Lower lobe of right lung (tissue), 2 donors: ENCODE measurements at regions not wholly inside any gene's neighbourhood (a gene's known extent, or its start where the extent isn't known, plus 50 kb on each side); places are given as distances from the start of the nearest gene placed in this dataset.

Experiments used
- ATAC-seq, 2 donors: fragments of 200-7000 bp; cut with Tn5 transposase; one replicate each; pipeline ENCODE4 v1.9.1; 2020 to 2022; ENCODE audit warnings: mild to moderate bottlenecking in 2 of 2, moderate library complexity in 2 of 2
- DNase-seq: peaks from one replicate; pipeline ENCODE4 v3.0.0-alpha.2; 2020
- H3K27ac ChIP-seq: fragments of 200-600 bp; one replicate; pipeline ENCODE4 v1.8.0; 2022
- H3K27me3 ChIP-seq: fragments of 200-600 bp; one replicate; pipeline ENCODE4 v1.8.0; 2022; ENCODE audit warnings: low read depth
- H3K36me3 ChIP-seq: fragments of 200-600 bp; one replicate; pipeline ENCODE4 v1.8.0; 2022; ENCODE audit warnings: mild to moderate bottlenecking
- H3K4me1 ChIP-seq: fragments of 200-600 bp; one replicate; pipeline ENCODE4 v1.8.0; 2022
- H3K4me3 ChIP-seq: fragments of 200-600 bp; one replicate; pipeline ENCODE4 v1.8.0; 2022; ENCODE audit warnings: mild to moderate bottlenecking
- H3K9me3 ChIP-seq: fragments of 200-600 bp; one replicate; pipeline ENCODE4 v1.8.0; 2022
- intact Hi-C: fragments of 100-400 bp; cut with DNase I; formaldehyde crosslinking; loops from one replicate; pipeline ENCODE4 v1.11.0; 2022
- TF ChIP-seq, protein P1 (sequence below): fragments of 200-600 bp; IDR thresholded peaks from one replicate; pipeline ENCODE4 v1.8.0; 2022; ENCODE audit warnings: antibody characterized with exemption, mild to moderate bottlenecking
- donor health status: DM: no; HTN: yes; CAD: no; lungs with severe emphysema.

DNA sequence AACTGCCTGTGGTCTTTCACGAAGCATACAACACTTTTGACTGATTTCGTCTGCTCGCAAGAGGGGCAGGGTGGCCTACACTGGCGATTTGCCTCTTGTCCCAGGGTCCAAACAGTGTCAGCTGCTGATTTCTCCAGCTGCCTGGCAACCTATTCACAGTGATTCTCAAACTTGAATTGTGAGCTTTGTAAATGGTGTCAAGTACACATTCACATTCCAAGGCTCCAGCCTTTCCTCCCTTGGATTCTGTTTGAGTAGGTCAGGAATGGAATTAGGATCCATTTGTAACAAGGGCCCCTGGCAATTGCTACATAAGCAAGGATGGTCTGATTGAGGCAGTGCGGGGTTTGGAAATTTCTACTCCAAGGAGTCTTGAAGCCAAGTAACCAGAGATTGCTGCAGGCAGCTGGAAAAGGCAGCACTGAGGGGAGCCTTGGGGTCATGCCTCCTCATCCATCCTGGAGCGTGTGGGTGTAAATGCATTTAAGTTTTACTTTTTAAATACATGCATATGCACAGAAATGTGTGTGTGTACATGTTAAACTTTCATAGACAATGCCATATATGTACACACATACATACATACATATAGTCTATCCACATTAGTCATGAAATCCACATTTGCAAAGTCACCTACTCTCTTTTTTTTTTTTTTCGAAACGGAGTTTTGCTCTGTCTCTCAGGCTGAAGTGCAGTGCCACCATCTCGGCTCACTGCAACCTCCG is 86.8 kb upstream of the UXS1 start:
- ATAC-seq (peak; percentile 37 to 55), DNase-seq (no peak)
- Histone ChIP-seq H3K9me3 (no peaks in the 10 kb centered on the region), H3K4me1 (peaks cover 6% of the 10 kb centered on the region), H3K27me3 (no peaks in the 10 kb centered on the region), H3K27ac (no peak overlapping the region), H3K4me3 (no peak overlapping the region), H3K36me3 (no peaks in the 10 kb centered on the region)
- TF ChIP-seq, protein P1, sequence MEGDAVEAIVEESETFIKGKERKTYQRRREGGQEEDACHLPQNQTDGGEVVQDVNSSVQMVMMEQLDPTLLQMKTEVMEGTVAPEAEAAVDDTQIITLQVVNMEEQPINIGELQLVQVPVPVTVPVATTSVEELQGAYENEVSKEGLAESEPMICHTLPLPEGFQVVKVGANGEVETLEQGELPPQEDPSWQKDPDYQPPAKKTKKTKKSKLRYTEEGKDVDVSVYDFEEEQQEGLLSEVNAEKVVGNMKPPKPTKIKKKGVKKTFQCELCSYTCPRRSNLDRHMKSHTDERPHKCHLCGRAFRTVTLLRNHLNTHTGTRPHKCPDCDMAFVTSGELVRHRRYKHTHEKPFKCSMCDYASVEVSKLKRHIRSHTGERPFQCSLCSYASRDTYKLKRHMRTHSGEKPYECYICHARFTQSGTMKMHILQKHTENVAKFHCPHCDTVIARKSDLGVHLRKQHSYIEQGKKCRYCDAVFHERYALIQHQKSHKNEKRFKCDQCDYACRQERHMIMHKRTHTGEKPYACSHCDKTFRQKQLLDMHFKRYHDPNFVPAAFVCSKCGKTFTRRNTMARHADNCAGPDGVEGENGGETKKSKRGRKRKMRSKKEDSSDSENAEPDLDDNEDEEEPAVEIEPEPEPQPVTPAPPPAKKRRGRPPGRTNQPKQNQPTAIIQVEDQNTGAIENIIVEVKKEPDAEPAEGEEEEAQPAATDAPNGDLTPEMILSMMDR, result no peak
- intact Hi-C loops, result no loop called here

DNA sequence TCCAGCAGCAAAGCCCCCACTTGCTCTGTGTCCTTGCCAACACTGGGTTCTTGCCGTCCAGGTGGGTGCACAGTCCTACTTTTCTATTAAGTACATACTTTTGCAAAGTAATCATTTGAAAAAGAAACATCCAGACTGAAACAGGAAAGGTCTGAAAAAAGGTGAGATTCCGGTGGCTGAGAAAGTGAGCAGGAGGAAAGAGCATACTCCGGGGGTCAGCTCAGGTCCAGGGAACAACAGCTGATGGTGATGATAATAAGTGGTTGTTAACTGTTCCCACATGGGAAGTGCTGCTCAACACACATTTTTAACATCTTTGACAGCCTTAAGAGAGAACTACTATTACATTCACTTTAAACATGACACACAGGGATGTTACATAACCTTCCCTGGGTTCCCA is 86.1 kb upstream of the UXS1 start:
- peaks cover 6% of the 10 kb centered on the region for H3K4me1 ChIP-seq
- H3K36me3 ChIP-seq, result no peaks in the 10 kb centered on the region
- no peaks in the 10 kb centered on the region for H3K27me3 ChIP-seq
- ATAC-seq, result peak in 1 of 2 donors; percentile 33
- TF ChIP-seq, protein P1, result no peak
- intact Hi-C loops, result no loop called here
- H3K9me3 ChIP-seq, result no peaks in the 10 kb centered on the region
- no peak overlapping the region for H3K4me3 ChIP-seq
- DNase-seq, result no peak
- H3K27ac ChIP-seq, result no peak overlapping the region

DNA sequence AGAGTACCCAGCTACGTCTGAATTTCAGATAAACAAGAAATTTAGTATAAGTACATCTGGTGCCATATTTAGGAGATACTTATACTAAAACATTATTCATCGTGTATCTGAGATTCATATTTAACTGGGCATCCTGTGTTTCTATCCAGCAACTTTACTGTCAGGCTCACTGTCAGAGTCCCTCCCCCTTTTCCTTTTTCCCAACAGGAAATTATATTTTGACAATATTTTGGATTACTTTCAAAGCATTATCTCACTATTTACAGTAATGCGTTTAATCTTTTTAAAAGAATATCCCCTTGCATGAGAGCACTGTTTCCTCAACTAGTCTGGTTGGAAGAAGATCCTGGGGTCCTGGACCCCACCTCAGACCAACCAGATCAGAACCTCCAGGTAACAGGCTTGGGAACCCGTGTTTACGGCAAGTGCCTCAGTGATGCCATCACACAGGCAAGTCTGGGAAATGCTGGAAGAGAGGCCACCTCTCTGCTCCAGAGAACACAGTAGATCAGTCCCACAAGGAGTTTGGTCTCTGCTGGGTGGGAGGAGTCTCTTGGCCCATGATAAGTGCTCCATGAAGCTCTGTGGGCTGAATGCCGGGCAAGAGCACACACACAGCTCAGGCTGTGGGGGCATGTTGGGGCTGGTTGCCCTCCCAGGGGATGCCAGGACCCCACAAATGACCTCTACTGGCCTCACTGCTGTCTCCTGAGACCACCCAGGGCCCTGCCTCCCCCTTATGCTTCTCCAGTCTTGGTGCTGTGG is 84.2 kb upstream of the UXS1 start:
- ATAC-seq (no peak), DNase-seq (no peak)
- Histone ChIP-seq H3K9me3 (no peaks in the 10 kb centered on the region), H3K4me3 (no peak overlapping the region), H3K27ac (peak overlapping the region; percentile 48), H3K4me1 (peaks cover 6% of the 10 kb centered on the region), H3K36me3 (no peaks in the 10 kb centered on the region), H3K27me3 (no peaks in the 10 kb centered on the region)
- TF ChIP-seq, protein P1, result no peak
- intact Hi-C loops, result no loop called here

DNA sequence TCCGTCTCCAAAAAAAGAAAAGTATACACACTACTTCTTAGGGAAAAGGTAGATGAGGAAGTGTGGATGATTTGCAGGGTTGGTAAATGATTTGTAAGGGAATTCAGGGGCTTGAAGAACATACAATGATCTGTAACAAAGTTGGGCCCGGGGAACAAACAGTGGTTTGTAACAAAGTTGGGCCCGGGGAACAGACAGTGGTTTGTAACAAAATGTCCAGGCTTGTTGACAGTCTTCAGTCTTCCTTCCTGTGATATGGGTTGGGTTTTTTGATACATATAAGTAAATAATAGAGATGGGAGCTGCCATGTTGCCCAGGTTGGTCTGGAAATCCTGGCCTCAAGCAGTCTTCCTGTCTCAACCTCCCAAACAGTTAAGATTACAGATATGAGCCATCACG is 83.3 kb upstream of the UXS1 start:
- Histone ChIP-seq H3K9me3 (no peaks in the 10 kb centered on the region), H3K27me3 (no peaks in the 10 kb centered on the region), H3K4me3 (no peak overlapping the region), H3K4me1 (peaks cover 6% of the 10 kb centered on the region), H3K27ac (peak overlapping the region; percentile 31), H3K36me3 (no peaks in the 10 kb centered on the region)
- intact Hi-C loops, result no loop called here
- ATAC-seq, result no peak
- no peak for DNase-seq
- TF ChIP-seq, protein P1, result no peak

DNA sequence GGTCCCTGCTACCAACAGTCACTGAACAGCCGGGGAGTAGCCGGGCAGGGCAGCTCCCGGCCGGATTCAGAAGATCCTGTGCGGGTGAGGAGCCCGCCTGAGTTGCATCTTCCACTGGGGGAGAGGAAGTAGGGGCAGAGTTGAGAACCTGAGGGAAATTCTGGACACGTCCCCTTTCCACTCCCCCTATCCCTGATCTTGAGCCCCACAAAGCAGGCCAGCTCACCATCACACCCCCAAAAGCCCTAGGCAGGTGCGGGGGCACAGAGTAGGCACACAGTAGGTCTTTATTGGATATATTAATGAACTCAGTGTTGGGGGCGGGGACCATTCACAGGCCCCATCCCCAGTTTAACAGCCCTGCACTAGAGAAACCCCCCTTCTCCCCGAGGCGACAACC is 81.9 kb upstream of the UXS1 start:
- Histone ChIP-seq H3K27ac (no peak overlapping the region), H3K9me3 (no peaks in the 10 kb centered on the region), H3K36me3 (no peaks in the 10 kb centered on the region), H3K4me1 (peaks cover 8% of the 10 kb centered on the region), H3K4me3 (no peak overlapping the region), H3K27me3 (no peaks in the 10 kb centered on the region)
- TF ChIP-seq, protein P1, result no peak
- ATAC-seq, result no peak
- DNase-seq, result no peak
- intact Hi-C loops, result no loop called here
